BJ (cell line): ENCODE measurements at regions not wholly inside any gene's neighbourhood (a gene's known extent, or its start where the extent isn't known, plus 50 kb on each side); places are given as distances from the start of the nearest gene placed in this dataset.

Source experiments
- CTCF ChIA-PET: fragments of 350-600 bp; formaldehyde crosslinking; extraction: SDS; loops from one replicate; lab custom pipeline; 2021; ENCODE audit warnings: antibody characterized with exemption, inconsistent platforms; lab: Yijun Ruan, JAX
- POLR2A ChIA-PET: fragments of 300-600 bp; sonication (Branson Sonifier 250); formaldehyde crosslinking; extraction: SDS; loops from one replicate; lab custom pipeline; 2021; ENCODE audit warnings: antibody characterized with exemption; lab: Charles Lee
- DNase-seq: peaks from one replicate; pipeline ENCODE4 v3.0.0-alpha.2; 2011; ENCODE audit warnings: low read depth
- H3K27me3 ChIP-seq: 2 replicates; pipeline ENCODE4 v1.6.0; 2011; ENCODE audit warnings: low read length; ENCODE audit not compliant: control insufficient read depth, insufficient read depth
- H3K36me3 ChIP-seq: 2 replicates; pipeline ENCODE4 v1.5.1; 2011; ENCODE audit warnings: low read length; ENCODE audit not compliant: control insufficient read depth, insufficient read depth
- H3K4me3 ChIP-seq: 2 replicates; pipeline ENCODE4 v1.5.1; 2011; ENCODE audit warnings: low read depth, mild to moderate bottlenecking, control low read depth, low read length
- CTCF ChIP-seq: IDR thresholded peaks from 2 replicates; pipeline ENCODE4 v1.5.1; 2011; ENCODE audit warnings: low read depth, mild to moderate bottlenecking, control low read depth, inconsistent platforms, low read length, moderate library complexity; ENCODE audit not compliant: insufficient read depth

DNA sequence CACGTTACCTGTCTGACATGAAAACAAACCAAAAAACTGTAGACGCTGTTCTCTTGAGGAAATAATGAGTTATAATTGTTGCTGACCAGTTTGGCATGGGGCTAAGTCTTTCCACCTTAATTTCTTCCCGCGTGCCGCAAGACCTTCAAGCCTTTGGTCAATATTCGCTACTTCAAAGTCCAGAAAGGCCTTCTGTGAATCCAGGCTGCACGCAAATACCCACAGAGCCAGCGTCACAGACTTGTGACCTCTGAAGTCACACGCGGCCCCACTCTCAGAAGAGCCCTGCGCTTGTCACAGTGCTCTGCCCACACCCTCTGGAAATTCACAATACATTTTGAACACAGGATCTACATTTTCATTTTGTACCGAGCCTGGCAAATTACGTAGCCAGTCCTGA is 275.2 kb downstream of the SHQ1 start:
- ChIA-PET POLR2A (no interaction called here), CTCF (interaction anchor here (0.7 kb wide), 1 partner anchor 60 kb away, joined by 3 read pairs; no protein-coding TSS in a partner anchor)
- no peak for TF ChIP-seq CTCF
- no peak for DNase-seq
- H3K27me3 ChIP-seq, result no peaks in the 10 kb centered on the region; the same call in 1 of the 2 replicates
- H3K4me3 ChIP-seq, result no peak overlapping the region
- H3K36me3 ChIP-seq, result no peaks in the 10 kb centered on the region

GRCh38 chr3:72572489-72573007 is 275.7 kb downstream of the SHQ1 start:
- no peak overlapping the region for H3K4me3 ChIP-seq
- ChIA-PET POLR2A (no interaction called here), CTCF (no interaction called here)
- H3K36me3 ChIP-seq, result no peaks in the 10 kb centered on the region
- H3K27me3 ChIP-seq, result no peaks in the 10 kb centered on the region; the same call in 1 of the 2 replicates
- no peak for DNase-seq
- TF ChIP-seq CTCF, result no peak

GRCh38 chr3:72571638-72572114 is 276.6 kb downstream of the SHQ1 start:
- Histone ChIP-seq H3K36me3 (no peaks in the 10 kb centered on the region), H3K27me3 (no peaks in the 10 kb centered on the region; the same call in 1 of the 2 replicates), H3K4me3 (no peak overlapping the region)
- TF ChIP-seq CTCF, result no peak
- ChIA-PET POLR2A (no interaction called here), CTCF (interaction anchor here (0.9 kb wide), 1 partner anchor 30 kb away, joined by 3 read pairs; no protein-coding TSS in a partner anchor)
- DNase-seq, result no peak

- Histone ChIP-seq H3K36me3 (no peaks in the 10 kb centered on the region), H3K27me3 (no peaks in the 10 kb centered on the region; the same call in 1 of the 2 replicates), H3K4me3 (no peak overlapping the region)
- ChIA-PET CTCF (interaction anchor here (0.9 kb wide), 1 partner anchor 30 kb away, joined by 3 read pairs; no protein-coding TSS in a partner anchor), POLR2A (no interaction called here)
- DNase-seq, result no peak
- no peak for TF ChIP-seq CTCF
Measured at GRCh38 chr3:72571052-72571451, 277.2 kb downstream of the SHQ1 start.

GRCh38 chr3:72569754-72570440 is 278.3 kb downstream of the SHQ1 start:
- ChIA-PET POLR2A (no interaction called here), CTCF (interaction anchor here (0.8 kb wide), 1 partner anchor 19 kb away, joined by 4 read pairs; no protein-coding TSS in a partner anchor)
- H3K27me3 ChIP-seq, result no peaks in the 10 kb centered on the region; the same call in 1 of the 2 replicates
- H3K36me3 ChIP-seq, result no peaks in the 10 kb centered on the region
- H3K4me3 ChIP-seq, result no peak overlapping the region
- no peak for TF ChIP-seq CTCF
- no peak for DNase-seq
